Thoracic aorta (tissue), 2 donors: ENCODE measurements at regions not wholly inside any gene's neighbourhood (a gene's known extent, or its start where the extent isn't known, plus 50 kb on each side); places are given as distances from the start of the nearest gene placed in this dataset.
"Not testable (repeated sequence)": the region's sequence is repeated elsewhere in the genome, so short reads cannot be mapped to it uniquely, and the experiment has no call there.

ENCODE experiments used
- ATAC-seq: fragments of 150-250 bp; one replicate; pipeline ENCODE4 v1.8.0; 2017; ENCODE audit warnings: low read depth; ENCODE audit not compliant: insufficient number of reproducible peaks, low FRiP score
- DNase-seq: peaks from one replicate; pipeline ENCODE4 v3.0.0-alpha.2; 2020; ENCODE audit warnings: low spot score
- H3K27ac ChIP-seq, 2 donors: fragments of 200-600 bp; sonication (generic); 1 replicate in 1 of 2; 2 replicates in 1 of 2; pipeline ENCODE4 v1.5.1; 2016; ENCODE audit warnings: mild to moderate bottlenecking in 2 of 2, moderate library complexity in 2 of 2
- H3K27me3 ChIP-seq: fragments of 200-600 bp; sonication (generic); replicated peaks from 2 replicates; pipeline ENCODE4 v1.6.0; 2016; ENCODE audit warnings: mild to moderate bottlenecking; ENCODE audit not compliant: insufficient read depth
- H3K36me3 ChIP-seq: fragments of 200-600 bp; sonication (generic); one replicate; pipeline ENCODE4 v1.5.1; 2016
- H3K4me1 ChIP-seq, 2 donors: fragments of 200-600 bp; sonication (generic); 1 replicate in 1 of 2; 2 replicates in 1 of 2; pipeline versions ENCODE4 v1.5.1 to v1.6.0; 2016; ENCODE audit warnings: low read depth in 2 of 2, mild to moderate bottlenecking in 1 of 2; ENCODE audit not compliant: control insufficient read depth in 1 of 2
- H3K4me3 ChIP-seq: fragments of 200-600 bp; sonication (generic); 2 replicates; pipeline ENCODE4 v1.5.1; 2016; ENCODE audit warnings: mild to moderate bottlenecking
- H3K9me3 ChIP-seq: fragments of 200-600 bp; sonication (generic); 2 replicates; pipeline ENCODE4 v1.5.1; 2016
- TF ChIP-seq, protein P1 (sequence below): fragments of 200-600 bp; sonication (generic); IDR thresholded peaks from one replicate; pipeline ENCODE4 v1.5.1; 2019; ENCODE audit warnings: antibody characterized with exemption

DNA sequence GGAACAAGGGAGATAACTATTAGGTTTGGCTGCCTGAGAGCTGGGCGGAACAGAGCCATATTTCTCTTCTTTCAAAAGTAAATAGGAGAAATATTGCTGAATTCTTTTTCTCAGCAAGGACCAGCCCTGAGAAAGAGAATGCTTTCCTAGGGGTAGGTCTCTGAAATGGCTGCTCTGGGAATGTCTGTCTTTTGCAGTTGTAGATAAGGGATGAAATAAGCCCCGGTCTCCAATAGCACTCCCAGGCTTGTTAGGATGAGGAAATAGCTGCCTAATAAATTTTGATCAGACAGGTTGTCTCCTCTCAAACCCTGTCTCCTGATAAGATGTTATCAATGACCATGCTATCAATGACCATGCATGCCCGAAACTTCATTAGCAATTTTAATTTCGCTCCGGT lies 207.8 kb upstream of the KIT start:
- Histone ChIP-seq H3K27ac (no peak overlapping the region), H3K9me3 (no peaks in the 10 kb centered on the region), H3K4me1 (no peaks in the 10 kb centered on the region), H3K36me3 (no peaks in the 10 kb centered on the region), H3K4me3 (no peak overlapping the region), H3K27me3 (no peaks in the 10 kb centered on the region)
- TF ChIP-seq, protein P1, sequence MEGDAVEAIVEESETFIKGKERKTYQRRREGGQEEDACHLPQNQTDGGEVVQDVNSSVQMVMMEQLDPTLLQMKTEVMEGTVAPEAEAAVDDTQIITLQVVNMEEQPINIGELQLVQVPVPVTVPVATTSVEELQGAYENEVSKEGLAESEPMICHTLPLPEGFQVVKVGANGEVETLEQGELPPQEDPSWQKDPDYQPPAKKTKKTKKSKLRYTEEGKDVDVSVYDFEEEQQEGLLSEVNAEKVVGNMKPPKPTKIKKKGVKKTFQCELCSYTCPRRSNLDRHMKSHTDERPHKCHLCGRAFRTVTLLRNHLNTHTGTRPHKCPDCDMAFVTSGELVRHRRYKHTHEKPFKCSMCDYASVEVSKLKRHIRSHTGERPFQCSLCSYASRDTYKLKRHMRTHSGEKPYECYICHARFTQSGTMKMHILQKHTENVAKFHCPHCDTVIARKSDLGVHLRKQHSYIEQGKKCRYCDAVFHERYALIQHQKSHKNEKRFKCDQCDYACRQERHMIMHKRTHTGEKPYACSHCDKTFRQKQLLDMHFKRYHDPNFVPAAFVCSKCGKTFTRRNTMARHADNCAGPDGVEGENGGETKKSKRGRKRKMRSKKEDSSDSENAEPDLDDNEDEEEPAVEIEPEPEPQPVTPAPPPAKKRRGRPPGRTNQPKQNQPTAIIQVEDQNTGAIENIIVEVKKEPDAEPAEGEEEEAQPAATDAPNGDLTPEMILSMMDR = no peak
- ATAC-seq (no peak), DNase-seq (no peak)

DNA sequence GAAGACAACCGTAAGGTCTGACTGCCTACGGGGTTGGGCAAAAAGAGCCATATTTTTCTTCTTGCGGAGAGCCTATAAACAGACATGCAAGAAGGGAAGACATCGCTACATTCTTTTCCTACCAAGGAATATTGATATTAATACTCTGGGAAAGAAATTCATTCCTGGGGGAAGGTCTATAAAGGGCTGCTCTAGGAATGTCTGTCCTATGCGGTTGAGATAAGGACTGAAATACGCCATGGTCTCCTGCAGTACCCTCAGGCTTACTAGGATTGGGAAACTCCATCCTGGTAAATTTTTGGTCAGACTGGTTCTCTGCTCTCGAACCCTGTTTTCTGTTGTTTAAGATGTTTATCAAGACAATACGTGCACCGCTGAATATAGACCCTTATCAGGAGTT lies 190.8 kb upstream of the KIT start:
- not testable (repeated sequence) for H3K4me3 ChIP-seq, H3K27me3 ChIP-seq, DNase-seq, ATAC-seq, H3K9me3 ChIP-seq, H3K4me1 ChIP-seq, H3K27ac ChIP-seq, H3K36me3 ChIP-seq

DNA sequence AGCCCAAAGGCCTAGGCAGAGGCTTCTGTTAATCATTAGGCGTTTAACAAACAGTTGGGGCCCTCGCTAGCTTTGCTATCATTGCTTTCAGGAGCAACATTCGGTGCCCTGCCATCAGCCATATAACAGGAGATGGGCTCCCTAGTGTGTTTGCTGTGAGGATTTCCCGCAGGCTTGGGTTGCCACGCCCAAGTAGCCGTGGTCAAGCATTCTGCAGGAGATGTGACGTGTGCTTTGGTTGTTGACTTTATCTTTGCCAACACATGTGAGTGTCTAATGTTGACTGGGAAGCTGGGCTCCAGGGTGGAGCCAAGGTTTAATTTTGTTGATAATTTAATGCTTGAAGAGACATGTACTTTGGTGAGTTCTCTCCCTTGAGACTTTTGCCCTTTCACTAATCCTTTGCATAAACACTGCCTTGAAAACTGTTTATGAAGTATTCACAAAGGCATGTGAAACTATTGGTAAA lies 184.6 kb upstream of the KIT start:
- H3K27me3 ChIP-seq = no peaks in the 10 kb centered on the region
- TF ChIP-seq, protein P1 = no peak
- no peaks in the 10 kb centered on the region for H3K36me3 ChIP-seq
- no peak overlapping the region for H3K27ac ChIP-seq
- H3K4me3 ChIP-seq = no peak overlapping the region
- no peaks in the 10 kb centered on the region for H3K9me3 ChIP-seq
- ATAC-seq (no peak), DNase-seq (no peak)
- no peaks in the 10 kb centered on the region for H3K4me1 ChIP-seq

DNA sequence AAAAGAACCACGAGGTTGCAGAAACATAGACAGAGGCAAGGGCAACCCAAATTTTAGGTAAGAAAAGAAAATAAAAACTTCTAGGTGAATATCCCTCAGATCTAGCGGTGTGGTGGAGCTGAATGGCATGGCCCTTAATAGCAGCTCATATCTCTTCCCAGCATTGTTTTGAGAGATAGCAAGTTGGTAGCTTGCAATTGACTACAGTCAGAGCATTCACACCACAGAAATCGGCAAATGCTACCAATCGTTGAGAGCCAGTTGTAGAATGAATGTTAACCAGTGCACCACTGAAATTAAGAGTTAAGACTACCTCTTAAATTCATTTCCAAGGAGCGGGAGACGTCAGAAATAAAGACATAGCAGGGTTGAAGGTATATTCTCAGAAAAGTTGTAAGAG lies 184.0 kb upstream of the KIT start:
- no peaks in the 10 kb centered on the region for H3K36me3 ChIP-seq
- no peak overlapping the region for H3K4me3 ChIP-seq
- no peaks in the 10 kb centered on the region for H3K27me3 ChIP-seq
- TF ChIP-seq, protein P1 = no peak
- DNase-seq (no peak), ATAC-seq (no peak)
- H3K4me1 ChIP-seq = no peaks in the 10 kb centered on the region
- no peaks in the 10 kb centered on the region for H3K9me3 ChIP-seq
- no peak overlapping the region for H3K27ac ChIP-seq

DNA sequence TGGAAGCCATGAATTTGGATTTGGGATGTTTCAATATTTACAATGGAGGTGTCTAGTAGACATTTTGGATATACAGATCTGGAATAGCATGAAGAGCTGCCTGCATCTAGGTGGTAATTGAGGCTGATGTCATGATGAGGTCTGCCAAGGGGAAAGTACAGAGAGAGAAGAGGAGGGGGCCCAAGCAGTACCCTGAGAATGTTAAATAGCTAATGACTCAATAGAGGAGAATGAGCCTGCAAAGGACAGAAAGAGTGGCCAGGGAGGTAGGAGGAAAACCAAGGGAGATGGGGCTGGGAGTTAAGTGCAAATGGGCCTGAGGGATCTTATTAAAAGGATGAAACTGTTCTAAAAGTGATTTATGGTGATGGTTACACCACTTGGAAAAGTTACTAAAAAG lies 182.2 kb upstream of the KIT start:
- TF ChIP-seq, protein P1 = no peak
- no peak for ATAC-seq

DNA sequence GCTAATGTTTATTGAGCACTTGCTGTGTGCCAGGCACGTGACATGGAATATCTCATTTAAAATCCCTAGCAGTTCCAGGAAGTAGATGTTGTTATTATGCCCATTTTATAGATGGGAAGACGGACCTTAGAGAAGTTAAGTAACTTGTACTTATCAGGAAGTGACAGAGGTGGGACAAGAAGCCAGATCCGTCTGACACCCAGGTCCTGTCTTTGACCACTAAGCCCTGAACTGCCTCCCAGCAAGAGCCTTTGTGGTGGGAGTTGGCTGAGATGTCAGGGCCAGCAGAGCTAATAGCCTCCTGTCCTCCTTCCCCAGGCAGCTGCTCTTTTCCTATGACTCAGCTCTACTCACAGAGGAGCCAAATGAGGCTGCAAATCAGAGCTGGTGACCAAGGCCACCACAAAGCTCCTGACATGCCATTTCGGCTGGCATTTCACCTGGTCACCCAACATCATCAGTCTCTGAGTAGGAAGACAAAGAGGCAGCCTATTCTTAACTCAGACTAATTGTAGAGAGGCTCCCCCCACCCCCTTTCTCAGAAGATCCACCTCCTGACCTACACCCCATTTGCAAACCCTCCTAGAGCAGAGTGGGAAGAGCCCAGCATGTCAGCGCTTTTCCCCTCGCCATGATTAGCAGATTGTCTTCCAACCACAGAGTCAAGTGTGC lies 175.1 kb upstream of the KIT start:
- TF ChIP-seq, protein P1 = no peak
- no peak overlapping the region for H3K4me3 ChIP-seq
- peaks cover 3% of the 10 kb centered on the region for H3K9me3 ChIP-seq

More for the DNA sequence above, 182.2 kb upstream of the KIT start:
- Histone ChIP-seq H3K4me3 (no peak overlapping the region), H3K9me3 (peaks cover 3% of the 10 kb centered on the region), H3K36me3 (no peaks in the 10 kb centered on the region), H3K27me3 (no peaks in the 10 kb centered on the region), H3K4me1 (no peaks in the 10 kb centered on the region), H3K27ac (no peak overlapping the region)
- no peak for DNase-seq

More for the DNA sequence above, 175.1 kb upstream of the KIT start:
- ATAC-seq (no peak), DNase-seq (no peak)
- Histone ChIP-seq H3K4me1 (no peaks in the 10 kb centered on the region), H3K36me3 (no peaks in the 10 kb centered on the region), H3K27ac (no peak overlapping the region), H3K27me3 (no peaks in the 10 kb centered on the region)
